ENCODE measurements at regions not wholly inside any gene's neighbourhood (a gene's known extent, or its start where the extent isn't known, plus 50 kb on each side); places are given as distances from the start of the nearest gene placed in this dataset.
"Not testable (repeated sequence)": the region's sequence is repeated elsewhere in the genome, so short reads cannot be mapped to it uniquely, and the experiment has no call there.

- TF ChIP-seq, protein P1, sequence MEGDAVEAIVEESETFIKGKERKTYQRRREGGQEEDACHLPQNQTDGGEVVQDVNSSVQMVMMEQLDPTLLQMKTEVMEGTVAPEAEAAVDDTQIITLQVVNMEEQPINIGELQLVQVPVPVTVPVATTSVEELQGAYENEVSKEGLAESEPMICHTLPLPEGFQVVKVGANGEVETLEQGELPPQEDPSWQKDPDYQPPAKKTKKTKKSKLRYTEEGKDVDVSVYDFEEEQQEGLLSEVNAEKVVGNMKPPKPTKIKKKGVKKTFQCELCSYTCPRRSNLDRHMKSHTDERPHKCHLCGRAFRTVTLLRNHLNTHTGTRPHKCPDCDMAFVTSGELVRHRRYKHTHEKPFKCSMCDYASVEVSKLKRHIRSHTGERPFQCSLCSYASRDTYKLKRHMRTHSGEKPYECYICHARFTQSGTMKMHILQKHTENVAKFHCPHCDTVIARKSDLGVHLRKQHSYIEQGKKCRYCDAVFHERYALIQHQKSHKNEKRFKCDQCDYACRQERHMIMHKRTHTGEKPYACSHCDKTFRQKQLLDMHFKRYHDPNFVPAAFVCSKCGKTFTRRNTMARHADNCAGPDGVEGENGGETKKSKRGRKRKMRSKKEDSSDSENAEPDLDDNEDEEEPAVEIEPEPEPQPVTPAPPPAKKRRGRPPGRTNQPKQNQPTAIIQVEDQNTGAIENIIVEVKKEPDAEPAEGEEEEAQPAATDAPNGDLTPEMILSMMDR (conservative IDR thresholded peaks at IDR 0.05; ENCODE audit: low read length) = no peak
- no peak for DNase-seq (ENCODE audit: low read depth)
- no peak overlapping the region for H3K4me3 ChIP-seq (ENCODE audit: low read length)
Measured at GRCh38 chr1:232711996-232712395, 82.1 kb upstream of the SIPA1L2 start.

GRCh38 chr1:232713785-232714184 lies 83.9 kb upstream of the SIPA1L2 start:
- H3K4me3 ChIP-seq (ENCODE audit: low read length) = no peak overlapping the region
- TF ChIP-seq, protein P1 (conservative IDR thresholded peaks at IDR 0.05; ENCODE audit: low read length) = no peak
- no peak for DNase-seq (ENCODE audit: low read depth)

DNA sequence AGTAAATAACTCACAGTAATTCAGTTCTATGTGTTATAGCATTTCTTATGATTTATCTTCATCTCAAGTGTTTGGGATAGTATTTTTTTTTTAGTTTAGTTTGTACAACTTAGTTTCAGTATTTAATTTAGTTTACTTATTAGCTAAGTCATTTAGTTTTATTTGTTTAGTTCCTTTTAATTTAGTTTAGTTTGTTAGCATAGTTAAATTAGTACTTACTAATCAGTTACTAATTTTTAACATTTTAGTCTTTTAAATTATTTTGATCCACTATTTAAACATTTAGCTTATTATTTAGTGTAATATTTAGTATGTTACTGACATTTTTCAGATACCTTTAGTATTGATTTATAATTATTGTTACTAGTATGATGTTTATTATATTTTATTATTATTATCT lies 85.2 kb upstream of the SIPA1L2 start:
- no peak for DNase-seq (ENCODE audit: low read depth)
- no peak overlapping the region for H3K4me3 ChIP-seq (ENCODE audit: low read length)
- TF ChIP-seq, protein P1 (conservative IDR thresholded peaks at IDR 0.05; ENCODE audit: low read length) = no peak

DNA sequence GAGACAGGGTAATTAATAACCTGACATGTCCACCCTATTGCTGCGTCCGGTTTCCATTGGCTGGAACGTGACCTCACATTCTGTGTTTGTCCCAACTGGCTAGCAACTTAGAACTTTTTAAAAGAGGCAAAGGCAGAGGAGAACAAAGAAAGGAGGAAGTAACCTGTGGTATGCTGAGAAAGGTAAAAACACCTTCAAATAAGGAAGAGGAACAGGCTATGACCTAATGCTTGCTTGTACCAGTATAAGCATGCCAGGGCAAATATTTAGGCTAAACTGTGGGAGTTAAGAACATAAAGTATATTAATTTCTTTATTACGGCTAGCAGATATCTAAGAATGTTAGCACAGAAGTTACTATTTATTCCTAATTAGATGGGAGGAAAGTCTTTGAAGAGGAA lies 87.3 kb upstream of the MAP10 start:
- not testable (repeated sequence) for H3K4me3 ChIP-seq (ENCODE audit: low read length); DNase-seq (ENCODE audit: low read depth)

DNA sequence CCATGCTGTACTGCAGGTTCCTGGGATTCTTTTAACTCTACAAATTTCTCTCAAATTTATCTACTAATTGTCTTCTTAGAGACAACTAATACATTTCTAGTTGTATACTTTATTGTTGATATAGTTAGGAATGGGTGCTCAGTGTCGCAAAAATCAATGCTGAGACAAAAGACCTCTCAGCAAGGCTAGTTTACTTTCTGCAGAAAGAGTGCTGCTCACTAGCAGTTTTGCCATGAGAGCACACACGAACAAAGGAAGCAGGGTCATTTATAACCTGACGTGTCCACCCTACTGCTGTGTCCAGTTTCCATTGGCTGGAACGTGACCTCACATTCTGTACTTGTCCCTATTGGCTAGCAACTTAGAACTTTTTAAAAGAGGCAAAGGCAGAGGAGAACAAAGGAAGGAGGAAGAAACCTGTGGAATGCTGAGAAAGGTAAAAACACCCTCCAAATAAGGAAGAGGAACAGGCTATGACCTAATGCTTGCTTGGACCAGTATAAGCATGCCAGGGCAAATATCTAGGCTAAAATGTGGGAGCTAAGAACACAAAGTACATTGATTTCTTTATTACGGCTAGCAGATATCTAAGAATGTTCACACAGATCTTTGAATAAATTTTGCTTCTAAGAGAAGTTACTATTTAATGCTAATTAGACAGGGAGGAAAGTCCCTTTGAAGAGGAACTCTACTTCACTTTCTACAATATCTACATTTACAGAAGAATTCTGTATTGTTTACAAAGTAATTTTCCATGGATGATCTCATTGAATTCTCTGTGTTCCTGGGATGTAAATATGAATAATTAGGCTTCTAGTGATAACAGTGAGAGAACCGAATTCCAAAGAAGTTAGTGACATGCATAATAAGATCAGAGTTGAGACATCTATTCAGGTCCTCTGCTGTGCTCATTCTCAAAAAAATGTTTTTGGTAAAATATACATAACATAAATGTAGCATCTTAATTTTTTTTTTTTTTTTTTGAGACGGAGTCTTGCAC lies 86.0 kb upstream of the MAP10 start:
- no peak overlapping the region for H3K4me3 ChIP-seq (ENCODE audit: low read length)
- no peak for DNase-seq (ENCODE audit: low read depth)
- TF ChIP-seq, protein P1 (conservative IDR thresholded peaks at IDR 0.05; ENCODE audit: low read length) = no peak

DNA sequence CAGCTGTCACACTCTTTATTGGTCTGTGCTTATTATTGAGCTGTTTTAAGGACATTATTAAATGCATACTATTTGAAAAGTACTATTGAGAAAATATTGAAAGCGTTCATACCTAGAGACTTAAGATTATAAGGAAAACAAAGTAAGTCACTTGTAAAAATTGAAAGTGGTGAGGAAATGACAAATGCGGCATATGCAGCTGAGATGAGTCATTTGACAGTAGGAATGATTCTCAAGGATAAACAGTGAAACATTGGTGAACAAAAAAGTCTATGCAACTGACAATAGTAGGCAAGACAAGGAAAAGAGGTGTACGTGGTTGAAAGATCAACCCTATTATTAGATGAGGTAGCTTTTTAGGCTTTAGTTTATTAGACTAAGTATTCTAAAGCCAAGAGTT lies 82.6 kb upstream of the MAP10 start:
- H3K4me3 ChIP-seq (ENCODE audit: low read length) = no peak overlapping the region
- DNase-seq (ENCODE audit: low read depth) = no peak
- TF ChIP-seq, protein P1 (conservative IDR thresholded peaks at IDR 0.05; ENCODE audit: low read length) = no peak

DNA sequence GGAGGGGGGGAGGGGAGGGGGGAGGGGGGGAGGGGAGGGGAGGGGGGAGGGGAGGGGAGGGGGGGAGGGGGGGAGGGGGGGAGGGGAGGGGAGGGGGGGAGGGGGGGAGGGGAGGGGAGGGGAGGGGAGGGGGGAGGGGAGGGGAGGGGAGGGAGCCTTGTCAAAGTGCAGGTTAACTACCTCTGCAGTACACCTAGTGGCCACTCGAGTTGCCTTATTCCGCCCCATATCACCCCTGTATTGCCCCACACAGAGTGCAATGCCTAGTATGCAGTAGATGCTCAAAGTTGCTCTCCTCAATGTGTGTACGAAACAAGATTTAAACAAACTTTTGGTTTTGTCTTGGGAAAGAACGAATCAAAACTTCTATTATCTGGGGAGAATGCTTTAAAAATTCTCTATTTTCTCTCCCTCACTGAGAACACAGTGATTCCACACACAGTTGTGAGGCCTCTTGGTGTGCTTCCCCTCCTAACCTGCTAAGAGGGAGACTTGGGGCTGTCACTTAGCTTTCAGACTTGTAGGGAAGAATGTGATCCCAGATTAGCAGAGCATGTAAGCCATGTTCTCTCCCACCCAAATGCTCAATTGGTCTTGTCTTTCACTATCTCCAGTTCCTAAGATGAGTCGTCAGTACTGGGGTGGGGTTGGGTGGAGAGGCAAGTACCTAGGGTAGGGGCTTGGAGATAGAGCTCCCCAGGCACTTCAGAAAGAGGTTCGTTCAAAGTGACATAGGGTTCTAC lies 79.7 kb upstream of the MAP10 start:
- no peak for DNase-seq (ENCODE audit: low read depth)
- TF ChIP-seq, protein P1 (conservative IDR thresholded peaks at IDR 0.05; ENCODE audit: low read length) = no peak
- H3K4me3 ChIP-seq (ENCODE audit: low read length) = no peak overlapping the region

All from AG10803 (cell line).